Coronary artery (tissue), 2 donors: ENCODE measurements at regions not wholly inside any gene's neighbourhood (a gene's known extent, or its start where the extent isn't known, plus 50 kb on each side); places are given as distances from the start of the nearest gene placed in this dataset.

Source experiments
- DNase-seq: peaks from one replicate; pipeline ENCODE4 v3.0.0-alpha.2; 2017; ENCODE audit warnings: low spot score
- H3K27ac ChIP-seq, 2 donors: fragments of 200-600 bp; sonication (generic); one replicate each; pipeline ENCODE4 v1.5.1; 2016 to 2019
- H3K4me3 ChIP-seq: fragments of 200-600 bp; sonication (generic); 2 replicates; pipeline ENCODE4 v1.5.1; 2016; ENCODE audit warnings: mild to moderate bottlenecking, moderate library complexity
- CTCF ChIP-seq: fragments of 200-600 bp; sonication (generic); IDR thresholded peaks from one replicate; pipeline ENCODE4 v1.5.1; 2019; ENCODE audit warnings: antibody characterized with exemption

GRCh38 chr7:126368-126767 lies 66.0 kb upstream of the FAM20C start:
- DNase-seq, result no peak
- TF ChIP-seq CTCF, result no peak
- no peak overlapping the region for H3K27ac ChIP-seq
- no peak overlapping the region for H3K4me3 ChIP-seq

GRCh38 chr7:127064-127598 lies 65.2 kb upstream of the FAM20C start:
- TF ChIP-seq CTCF, result no peak
- Histone ChIP-seq H3K4me3 (no peak overlapping the region), H3K27ac (no peak overlapping the region)
- peak; percentile 70 for DNase-seq

GRCh38 chr7:128171-129080 lies 63.9 kb upstream of the FAM20C start:
- no peak for DNase-seq
- Histone ChIP-seq H3K27ac (no peak overlapping the region), H3K4me3 (no peak overlapping the region)
- no peak for TF ChIP-seq CTCF

GRCh38 chr7:129366-130221 lies 62.8 kb upstream of the FAM20C start:
- TF ChIP-seq CTCF, result no peak
- no peak for DNase-seq
- Histone ChIP-seq H3K4me3 (peak overlapping the region; percentile 58), H3K27ac (peak overlapping the region; percentile 53 to 80)

- no peak for DNase-seq
- Histone ChIP-seq H3K4me3 (peak overlapping the region; percentile 58), H3K27ac (peak overlapping the region; percentile 26 to 79)
These were observed 62.2 kb upstream of the FAM20C start for GRCh38 chr7:130222-130572.

More at GRCh38 chr7:130222-130572, 62.2 kb upstream of the FAM20C start:
- TF ChIP-seq CTCF, result no peak
